HepG2 (cell line): ENCODE measurements at regions not wholly inside any gene's neighbourhood (a gene's known extent, or its start where the extent isn't known, plus 50 kb on each side); places are given as distances from the start of the nearest gene placed in this dataset.

Experiments used
- ATAC-seq: fragments of 200-7000 bp; cut with Tn5 transposase; 3 replicates; pipeline ENCODE4 v1.9.1; 2020; ENCODE audit warnings: mild to moderate bottlenecking, moderate library complexity
- BruUV-seq: library from RNA; stranded (reverse); fragments of 400-500 nt; replicated peaks from 2 replicates; lab custom pipeline; 2021; lab: Mats Ljungman, UMichigan
- CTCF ChIA-PET: fragments of 300-600 bp; formaldehyde crosslinking; extraction: SDS; loops from one replicate; lab custom pipeline; 2021; ENCODE audit warnings: low total read pairs, inconsistent platforms, low intra/inter-chr PET ratio; lab: Yijun Ruan, JAX
- POLR2A ChIA-PET: fragments of 350-600 bp; sonication (Branson Sonifier 250); formaldehyde crosslinking; loops from one replicate; lab custom pipeline; 2020; ENCODE audit warnings: antibody characterized with exemption, inconsistent platforms; lab: Yijun Ruan, JAX
- DNase-seq: peaks from one replicate; pipeline ENCODE4 v3.0.0-alpha.2; 2015; ENCODE audit warnings: low spot score
- FAIRE-seq: peaks from 3 replicates; lab custom pipeline; 2011; peaks lifted over from hg19 to GRCh38; lab: Jason Lieb, UNC
- H2AFZ ChIP-seq: one replicate; pipeline ENCODE4 v1.6.1; 2011; ENCODE audit warnings: low read length, inconsistent platforms
- H3K27ac ChIP-seq: fragments of 300-600 bp; 3 replicates; pipeline ENCODE4 v1.8.0; 2011; ENCODE audit warnings: mixed run types, mild to moderate bottlenecking, mixed read lengths, low read length, inconsistent platforms; ENCODE audit not compliant: insufficient read depth; ENCODE audit errors: extremely low read length
- H3K27me3 ChIP-seq, 2 experiments: fragments of 200-600 bp in 1 of 2; 2 replicates in 1 of 2; 3 replicates in 1 of 2; pipeline versions ENCODE4 v1.6.0 to v1.8.0; 2011; ENCODE audit warnings: low read length in 2 of 2, mild to moderate bottlenecking in 2 of 2, moderate library complexity in 2 of 2, inconsistent platforms in 1 of 2; ENCODE audit not compliant: insufficient read depth in 2 of 2, control insufficient read depth in 1 of 2
- H3K36me3 ChIP-seq, 2 experiments: fragments of 200-600 bp in 1 of 2; replicated peaks in 1 of 2; 2 replicates in 1 of 2; 3 replicates in 1 of 2; pipeline versions ENCODE4 v1.5.1 to v1.8.0; 2011; ENCODE audit warnings: low read length in 2 of 2, inconsistent platforms in 1 of 2; ENCODE audit not compliant: insufficient read depth in 2 of 2, control insufficient read depth in 1 of 2
- H3K4me1 ChIP-seq: 2 replicates; pipeline ENCODE4 v1.5.1; 2012; ENCODE audit warnings: low read length, inconsistent platforms; ENCODE audit not compliant: insufficient read depth
- H3K4me2 ChIP-seq: 2 replicates; pipeline ENCODE4 v1.6.0; 2011; ENCODE audit warnings: low read depth, low read length, inconsistent platforms
- H3K4me3 ChIP-seq, 3 experiments: fragments of 200-600 bp in 1 of 3; sonication (generic), shearing (Covaris generic) in 1 of 3; replicated peaks in 1 of 3; 2 replicates each; pipeline ENCODE4 v1.5.1; 2011 to 2016; ENCODE audit warnings: low read length in 3 of 3, inconsistent platforms in 2 of 3, low read depth in 2 of 3, mild to moderate bottlenecking in 2 of 3, control low read depth in 1 of 3, mixed read lengths in 1 of 3; ENCODE audit not compliant: insufficient read depth in 1 of 3
- H3K79me2 ChIP-seq: one replicate; pipeline ENCODE4 v1.6.1; 2011; ENCODE audit warnings: low read length, inconsistent platforms; ENCODE audit not compliant: insufficient read depth
- H3K9ac ChIP-seq: 2 replicates; pipeline ENCODE4 v1.6.0; 2011; ENCODE audit warnings: mild to moderate bottlenecking, low read depth, low read length, inconsistent platforms; ENCODE audit not compliant: insufficient read depth
- H3K9me3 ChIP-seq: 2 replicates; pipeline ENCODE4 v1.5.1; 2012; ENCODE audit warnings: mild to moderate bottlenecking, low read length
- H4K20me1 ChIP-seq: 2 replicates; pipeline ENCODE4 v1.6.0; 2011; ENCODE audit warnings: inconsistent platforms, mild to moderate bottlenecking, low read length, moderate library complexity; ENCODE audit not compliant: insufficient read depth
- BRD4 ChIP-seq: sonication (generic); formaldehyde crosslinking; IDR thresholded peaks from 2 replicates; pipeline ENCODE4 v1.4.0; 2020; ENCODE audit warnings: missing genetic modification reagents
- HES4 ChIP-seq: sonication (generic); formaldehyde crosslinking; IDR thresholded peaks from 2 replicates; pipeline ENCODE4 v1.9.0; 2021; ENCODE audit warnings: mild to moderate bottlenecking, missing genetic modification reagents, borderline replicate concordance
- KLF16 ChIP-seq, 2 experiments: sonication (generic) in 1 of 2; formaldehyde crosslinking in 1 of 2; IDR thresholded peaks; 2 replicates each; pipeline versions ENCODE4 v1.6.1 to v1.8.0; 2016 to 2023; ENCODE audit warnings: missing genetic modification reagents in 2 of 2, missing compliant biosample characterization in 1 of 2
- MNT ChIP-seq: fragments of 450-650 bp; IDR thresholded peaks from 2 replicates; pipeline ENCODE4 v1.6.1; 2016
- PRPF4 ChIP-seq: fragments of 200-400 bp; formaldehyde crosslinking; IDR thresholded peaks from 2 replicates; pipeline ENCODE4 v1.6.1; 2016; ENCODE audit warnings: low read length, low read depth; ENCODE audit not compliant: poor library complexity, severe bottlenecking
- SATB2 ChIP-seq: sonication (generic); formaldehyde crosslinking; IDR thresholded peaks from 2 replicates; pipeline ENCODE4 v1.5.0; 2020; ENCODE audit warnings: missing genetic modification reagents
- SOX5 ChIP-seq: IDR thresholded peaks from 2 replicates; pipeline ENCODE4 v1.6.1; 2016; ENCODE audit warnings: borderline replicate concordance
- SRF ChIP-seq: IDR thresholded peaks from 2 replicates; pipeline ENCODE4 v1.6.1; 2011; ENCODE audit warnings: mild to moderate bottlenecking, low read depth, low read length, moderate library complexity
- TMF1 ChIP-seq: sonication (generic); formaldehyde crosslinking; IDR thresholded peaks from 2 replicates; pipeline ENCODE4 v1.8.1; 2022; ENCODE audit warnings: low read depth, missing genetic modification reagents
- USF2 ChIP-seq, 2 experiments: sonication (generic) in 1 of 2; formaldehyde crosslinking in 1 of 2; IDR thresholded peaks; 2 replicates each; pipeline versions ENCODE4 v1.5.1 to v1.6.1; 2011 to 2020; ENCODE audit warnings: borderline replicate concordance in 1 of 2, low read depth in 1 of 2, low read length in 1 of 2, mild to moderate bottlenecking in 1 of 2, missing genetic modification reagents in 1 of 2, moderate library complexity in 1 of 2
- ZBTB33 ChIP-seq: sonication (generic); formaldehyde crosslinking; IDR thresholded peaks from 2 replicates; pipeline ENCODE4 v1.4.0; 2020; ENCODE audit warnings: missing genetic modification reagents
- ZNF496 ChIP-seq: sonication (generic); formaldehyde crosslinking; IDR thresholded peaks from 2 replicates; pipeline ENCODE4 v1.8.1; 2023; ENCODE audit warnings: mild to moderate bottlenecking, moderate library complexity, missing genetic modification reagents; ENCODE audit not compliant: insufficient replicate concordance
- ZNF777 ChIP-seq: sonication (generic); formaldehyde crosslinking; IDR thresholded peaks from 2 replicates; pipeline ENCODE4 v1.4.0; 2020; ENCODE audit warnings: missing genetic modification reagents
- WGBS: methylation state at CpG from one replicate; pipeline ENCODE4 v1.1.6; 2017; ENCODE audit warnings: low lambda C conversion rate; 5-methylcytosine and 5-hydroxymethylcytosine counted together
- in situ Hi-C: cut with HindIII; loops from 2 replicates; pipeline ENCODE4 v1.10.0; 2017; ENCODE audit warnings: low pct_unique_long_range_greater_than_20kb; ENCODE audit not compliant: extremely low pct_ligation_motif_present
- intact Hi-C: fragments of 100-400 bp; cut with micrococcal nuclease; formaldehyde crosslinking; loops from one replicate; pipeline ENCODE4 v1.10.0; 2022; ENCODE audit not compliant: unreplicated experiment
- TF ChIP-seq, protein P1 (sequence below): sonication (generic); formaldehyde crosslinking; IDR thresholded peaks from 2 replicates; pipeline ENCODE4 v1.5.1; 2020; ENCODE audit warnings: mild to moderate bottlenecking, missing genetic modification reagents, borderline replicate concordance

DNA sequence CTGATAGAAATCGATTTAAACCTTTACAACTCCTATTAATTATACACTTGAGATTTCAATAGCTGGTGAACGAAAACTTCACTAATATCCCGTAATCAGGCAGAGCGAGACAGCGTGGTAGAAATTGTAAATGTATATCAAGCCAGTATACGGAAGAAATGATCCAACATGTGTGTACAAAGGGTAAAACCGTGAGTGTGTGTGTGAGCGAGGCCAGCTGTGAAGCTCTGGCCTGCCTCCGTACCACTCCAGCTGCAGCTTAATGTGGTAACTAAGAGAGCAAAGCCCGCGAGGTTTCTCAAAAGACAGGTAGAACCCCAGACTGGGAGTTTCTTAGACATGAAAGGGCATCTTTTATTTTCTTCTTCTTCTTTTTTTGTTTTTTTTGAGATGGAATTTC is 52.3 kb upstream of the ZNF516 start:
- no peak overlapping the region for H3K9ac ChIP-seq
- no peak overlapping the region for H3K4me3 ChIP-seq
- no peak for DNase-seq
- no peak overlapping the region for H3K27ac ChIP-seq
- POLR2A ChIA-PET, result no interaction called here
- FAIRE-seq, result no peak
- TF ChIP-seq SRF (no peak), ZNF496 (CRISPR knock-in tag) (no peak), MNT (no peak), KLF16 (CRISPR knock-in tag; IDR thresholded peaks at IDR 0.05) (no peak), TMF1 (no peak), ZBTB33 (no peak), SATB2 (no peak), SOX5 (CRISPR knock-in tag) (no peak), USF2 (IDR thresholded peaks at IDR 0.05; ENCODE audit: low read depth, low read length) (no peak), USF2 (CRISPR knock-in tag; IDR thresholded peaks at IDR 0.05; ENCODE audit: borderline replicate concordance) (no peak), PRPF4 (no peak), ZNF777 (CRISPR knock-in tag) (no peak), HES4 (CRISPR knock-in tag) (no peak), BRD4 (CRISPR knock-in tag) (no peak)
- TF ChIP-seq, protein P1, sequence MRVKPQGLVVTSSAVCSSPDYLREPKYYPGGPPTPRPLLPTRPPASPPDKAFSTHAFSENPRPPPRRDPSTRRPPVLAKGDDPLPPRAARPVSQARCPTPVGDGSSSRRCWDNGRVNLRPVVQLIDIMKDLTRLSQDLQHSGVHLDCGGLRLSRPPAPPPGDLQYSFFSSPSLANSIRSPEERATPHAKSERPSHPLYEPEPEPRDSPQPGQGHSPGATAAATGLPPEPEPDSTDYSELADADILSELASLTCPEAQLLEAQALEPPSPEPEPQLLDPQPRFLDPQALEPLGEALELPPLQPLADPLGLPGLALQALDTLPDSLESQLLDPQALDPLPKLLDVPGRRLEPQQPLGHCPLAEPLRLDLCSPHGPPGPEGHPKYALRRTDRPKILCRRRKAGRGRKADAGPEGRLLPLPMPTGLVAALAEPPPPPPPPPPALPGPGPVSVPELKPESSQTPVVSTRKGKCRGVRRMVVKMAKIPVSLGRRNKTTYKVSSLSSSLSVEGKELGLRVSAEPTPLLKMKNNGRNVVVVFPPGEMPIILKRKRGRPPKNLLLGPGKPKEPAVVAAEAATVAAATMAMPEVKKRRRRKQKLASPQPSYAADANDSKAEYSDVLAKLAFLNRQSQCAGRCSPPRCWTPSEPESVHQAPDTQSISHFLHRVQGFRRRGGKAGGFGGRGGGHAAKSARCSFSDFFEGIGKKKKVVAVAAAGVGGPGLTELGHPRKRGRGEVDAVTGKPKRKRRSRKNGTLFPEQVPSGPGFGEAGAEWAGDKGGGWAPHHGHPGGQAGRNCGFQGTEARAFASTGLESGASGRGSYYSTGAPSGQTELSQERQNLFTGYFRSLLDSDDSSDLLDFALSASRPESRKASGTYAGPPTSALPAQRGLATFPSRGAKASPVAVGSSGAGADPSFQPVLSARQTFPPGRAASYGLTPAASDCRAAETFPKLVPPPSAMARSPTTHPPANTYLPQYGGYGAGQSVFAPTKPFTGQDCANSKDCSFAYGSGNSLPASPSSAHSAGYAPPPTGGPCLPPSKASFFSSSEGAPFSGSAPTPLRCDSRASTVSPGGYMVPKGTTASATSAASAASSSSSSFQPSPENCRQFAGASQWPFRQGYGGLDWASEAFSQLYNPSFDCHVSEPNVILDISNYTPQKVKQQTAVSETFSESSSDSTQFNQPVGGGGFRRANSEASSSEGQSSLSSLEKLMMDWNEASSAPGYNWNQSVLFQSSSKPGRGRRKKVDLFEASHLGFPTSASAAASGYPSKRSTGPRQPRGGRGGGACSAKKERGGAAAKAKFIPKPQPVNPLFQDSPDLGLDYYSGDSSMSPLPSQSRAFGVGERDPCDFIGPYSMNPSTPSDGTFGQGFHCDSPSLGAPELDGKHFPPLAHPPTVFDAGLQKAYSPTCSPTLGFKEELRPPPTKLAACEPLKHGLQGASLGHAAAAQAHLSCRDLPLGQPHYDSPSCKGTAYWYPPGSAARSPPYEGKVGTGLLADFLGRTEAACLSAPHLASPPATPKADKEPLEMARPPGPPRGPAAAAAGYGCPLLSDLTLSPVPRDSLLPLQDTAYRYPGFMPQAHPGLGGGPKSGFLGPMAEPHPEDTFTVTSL, result no peak
- TF ChIP-seq, all 625 proteins: peak for 0
- no TSS peak for BruUV-seq
- Histone ChIP-seq H3K4me2 (no peak overlapping the region), H3K9me3 (no peaks in the 10 kb centered on the region), H2AFZ (no peak overlapping the region), H3K36me3 (no peaks in the 10 kb centered on the region), H3K4me1 (peaks cover 6% of the 10 kb centered on the region; the same call in 1 of the 2 replicates), H3K27me3 (peaks cover 0 to 14% of the 10 kb centered on the region in 2 experiments; a peak in 3 of 5 replicates), H4K20me1 (no peaks in the 10 kb centered on the region), H3K79me2 (no peaks in the 10 kb centered on the region)
- in situ Hi-C loops, result no loop called here
- intact Hi-C loops, result no loop called here
- ATAC-seq, result no peak
- 67% methylated on average over 11 of the region's 11 CpGs for WGBS
- CTCF ChIA-PET, result no interaction called here
